Naive B cell (primary cell): ENCODE measurements at regions not wholly inside any gene's neighbourhood (a gene's known extent, or its start where the extent isn't known, plus 50 kb on each side); places are given as distances from the start of the nearest gene placed in this dataset.

Source experiments
- ATAC-seq, 2 donors: fragments of 150-1000 bp; cut with Tn5 transposase; 2 replicates each; pipeline ENCODE4 v1.10.0; 2021; ENCODE audit warnings: low read depth in 2 of 2, mild to moderate bottlenecking in 2 of 2, moderate library complexity in 2 of 2
- DNase-seq: peaks from one replicate; pipeline ENCODE4 v3.0.0; 2022
- H3K27ac Mint-ChIP-seq, 6 donors: one replicate each; pipeline ENCODE4 v1.8.0; 2020 to 2022; ENCODE audit warnings: mild to moderate bottlenecking in 6 of 6, mixed read lengths in 6 of 6, moderate library complexity in 5 of 6, inconsistent platforms in 2 of 6
- H3K27me3 Mint-ChIP-seq, 3 donors: one replicate each; pipeline ENCODE4 v1.8.0; 2021 to 2022; ENCODE audit warnings: mixed read lengths in 3 of 3, mild to moderate bottlenecking in 1 of 3
- H3K36me3 Mint-ChIP-seq, 2 donors: one replicate each; pipeline ENCODE4 v1.8.0; 2020 to 2022; ENCODE audit warnings: mixed read lengths in 2 of 2, inconsistent platforms in 1 of 2, mild to moderate bottlenecking in 1 of 2
- H3K4me1 Mint-ChIP-seq, 3 donors: one replicate each; pipeline ENCODE4 v1.8.0; 2020 to 2022; ENCODE audit warnings: mixed read lengths in 3 of 3, inconsistent platforms in 1 of 3, mild to moderate bottlenecking in 1 of 3, moderate library complexity in 1 of 3
- H3K4me3 Mint-ChIP-seq, 8 donors: one replicate each; pipeline ENCODE4 v1.8.0; 2020 to 2022; ENCODE audit warnings: mild to moderate bottlenecking in 8 of 8, mixed read lengths in 8 of 8, moderate library complexity in 8 of 8, inconsistent platforms in 2 of 8
- H3K9me3 Mint-ChIP-seq, 7 donors: one replicate each; pipeline ENCODE4 v1.8.0; 2020 to 2022; ENCODE audit warnings: mixed read lengths in 7 of 7, mild to moderate bottlenecking in 5 of 7, inconsistent platforms in 2 of 7, moderate library complexity in 1 of 7

DNA sequence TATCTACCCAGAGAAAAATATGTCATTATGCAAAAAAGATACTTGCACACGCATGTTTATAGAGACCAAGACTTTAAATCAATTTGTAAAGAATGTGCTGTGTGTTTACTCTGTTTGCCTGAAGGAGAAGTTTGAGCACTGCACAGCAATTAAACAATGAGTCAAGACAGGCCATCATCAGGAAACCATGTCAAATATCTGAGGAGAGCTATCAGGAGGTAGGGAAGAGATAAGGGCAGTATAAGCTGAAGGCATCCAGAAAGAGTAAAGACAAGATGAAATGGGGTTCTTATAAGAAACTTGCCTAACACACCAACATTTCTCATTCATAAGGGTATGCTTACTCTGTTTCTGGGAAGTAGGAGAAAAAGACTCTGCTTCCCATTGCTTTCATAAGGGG lies 405.8 kb upstream of the PTGER4 start:
- Mint-ChIP-seq H3K36me3 (no peaks in the 10 kb centered on the region), H3K27me3 (no peaks in the 10 kb centered on the region), H3K9me3 (no peaks in the 10 kb centered on the region), H3K4me1 (peaks cover 9 to 20% (median 9%) of the 10 kb centered on the region in 3 donors), H3K27ac (no peak overlapping the region), H3K4me3 (no peak overlapping the region)
- ATAC-seq (no peak), DNase-seq (no peak)

DNA sequence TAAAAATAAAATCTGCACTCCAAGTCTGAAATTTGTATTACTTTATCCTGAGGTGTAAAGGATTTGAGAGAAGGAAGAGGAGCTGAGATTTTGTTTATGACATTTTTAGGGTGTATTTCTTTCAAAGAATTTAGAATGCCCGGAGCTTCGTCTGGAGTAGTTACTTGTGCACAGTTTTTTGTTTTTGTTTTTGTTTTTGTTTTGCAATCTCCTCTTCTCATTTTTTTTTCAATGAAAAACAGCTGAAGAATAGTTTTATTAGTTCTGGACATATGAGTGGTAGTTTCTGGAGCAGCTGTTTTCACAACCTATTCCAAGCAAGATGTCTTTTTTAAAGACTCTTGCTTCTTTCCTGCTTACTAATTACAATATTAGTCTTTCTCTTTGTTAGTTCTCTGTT lies 408.2 kb upstream of the PTGER4 start:
- H3K4me3 Mint-ChIP-seq: no peak overlapping the region
- peaks cover 0 to 11% (median 0%) of the 10 kb centered on the region in 3 donors for H3K4me1 Mint-ChIP-seq
- H3K36me3 Mint-ChIP-seq: no peaks in the 10 kb centered on the region
- H3K9me3 Mint-ChIP-seq: no peaks in the 10 kb centered on the region
- ATAC-seq (no peak), DNase-seq (no peak)
- H3K27me3 Mint-ChIP-seq: no peaks in the 10 kb centered on the region
- no peak overlapping the region for H3K27ac Mint-ChIP-seq

DNA sequence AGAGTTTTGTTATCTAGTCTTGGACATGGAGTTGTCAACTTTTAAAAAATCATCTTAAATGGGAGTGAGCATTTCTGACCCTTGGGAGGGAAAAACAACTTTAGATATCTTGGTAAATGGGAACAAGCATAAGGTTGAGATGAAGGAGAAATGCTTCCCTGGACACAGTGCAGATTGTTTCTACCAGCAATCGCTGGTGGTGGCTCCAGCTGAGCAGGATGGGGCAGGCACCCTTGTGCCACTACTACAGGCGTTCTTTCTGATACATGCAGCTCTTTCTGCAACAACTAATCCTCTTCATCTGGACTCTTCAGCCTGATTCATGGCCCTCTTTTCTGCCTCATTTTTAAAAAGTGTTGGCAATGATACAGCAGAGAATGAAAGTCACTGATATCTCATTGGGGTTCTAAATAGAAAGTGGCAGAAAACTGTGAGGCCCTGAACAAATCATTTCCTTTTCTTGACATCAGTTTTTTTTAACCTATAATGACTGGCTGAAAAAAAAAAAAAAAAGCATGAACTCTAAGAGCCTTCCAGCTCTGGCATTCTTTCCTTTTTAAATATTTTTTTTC lies 409.4 kb upstream of the PTGER4 start:
- Mint-ChIP-seq H3K27ac (no peak overlapping the region), H3K4me3 (no peak overlapping the region), H3K27me3 (no peaks in the 10 kb centered on the region), H3K4me1 (peaks cover 0 to 4% (median 0%) of the 10 kb centered on the region in 3 donors), H3K36me3 (no peaks in the 10 kb centered on the region), H3K9me3 (no peaks in the 10 kb centered on the region)
- ATAC-seq (no peak), DNase-seq (no peak)

DNA sequence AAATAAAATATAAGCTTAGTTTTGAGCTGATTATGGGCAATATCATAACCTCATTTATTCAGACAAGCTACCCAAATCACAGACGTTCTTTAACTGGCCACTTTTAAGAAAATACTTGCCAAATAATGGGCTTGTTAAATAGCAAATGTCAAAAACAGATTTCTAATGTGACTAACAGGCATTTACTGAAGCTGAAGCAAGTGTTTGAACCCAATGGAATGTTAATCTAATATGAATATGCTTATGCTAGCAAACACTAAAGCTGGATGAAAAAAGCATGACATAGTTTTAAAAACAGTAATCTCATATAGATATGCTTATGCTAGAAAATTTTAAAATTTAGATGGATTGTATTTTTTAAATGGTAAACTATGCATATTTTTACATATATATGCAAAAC lies 411.6 kb upstream of the PTGER4 start:
- H3K27me3 Mint-ChIP-seq: no peaks in the 10 kb centered on the region
- no peak overlapping the region for H3K27ac Mint-ChIP-seq
- H3K4me1 Mint-ChIP-seq: no peaks in the 10 kb centered on the region
- DNase-seq (no peak), ATAC-seq (no peak)
- H3K36me3 Mint-ChIP-seq: no peaks in the 10 kb centered on the region
- no peak overlapping the region for H3K4me3 Mint-ChIP-seq
- H3K9me3 Mint-ChIP-seq: peaks cover 0 to 2% (median 0%) of the 10 kb centered on the region in 7 donors

DNA sequence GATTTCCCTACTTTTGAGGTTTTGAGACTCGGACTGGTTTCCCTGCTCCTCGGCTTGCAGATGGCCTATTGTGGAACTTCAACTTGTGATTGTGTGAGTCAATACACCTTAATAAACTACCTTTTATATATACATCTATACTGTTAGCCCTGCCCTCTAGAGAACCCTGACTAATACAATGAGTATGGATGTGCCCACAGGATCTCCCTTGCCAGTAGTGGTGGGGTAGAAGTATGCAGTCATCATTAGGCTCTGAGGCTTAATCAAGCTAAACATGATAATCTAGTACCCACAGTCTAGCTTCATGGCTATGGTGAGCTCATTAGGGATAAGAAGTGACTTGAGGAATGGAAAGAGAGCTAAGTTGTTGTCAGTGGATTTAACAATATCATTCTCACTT lies 412.8 kb upstream of the PTGER4 start:
- Mint-ChIP-seq H3K4me1 (no peaks in the 10 kb centered on the region), H3K27ac (no peak overlapping the region), H3K4me3 (no peak overlapping the region), H3K36me3 (no peaks in the 10 kb centered on the region), H3K27me3 (peaks cover 0 to 4% (median 0%) of the 10 kb centered on the region in 3 donors), H3K9me3 (peaks cover 0 to 2% (median 0%) of the 10 kb centered on the region in 7 donors)
- ATAC-seq: no peak
- DNase-seq: no peak

DNA sequence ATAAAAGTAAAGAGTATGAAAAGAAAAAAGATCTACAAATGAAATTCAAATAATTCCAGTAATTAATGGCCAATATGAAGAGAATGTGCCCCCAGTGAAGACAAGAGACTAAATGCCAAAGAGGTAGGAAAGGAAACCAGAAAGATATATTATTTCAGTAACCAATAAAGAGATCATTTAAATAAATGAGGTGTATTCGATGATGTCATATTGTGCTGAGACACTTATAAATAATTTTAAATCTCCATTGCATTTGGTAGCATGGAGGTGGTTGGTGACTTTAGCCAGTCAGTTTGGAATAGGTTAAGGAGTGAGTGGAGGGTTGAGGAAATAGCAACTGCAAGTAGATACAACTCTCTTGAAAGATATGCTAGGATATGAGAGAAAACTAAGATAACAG lies 417.7 kb upstream of the PTGER4 start:
- Mint-ChIP-seq H3K27me3 (peaks cover 0 to 4% (median 0%) of the 10 kb centered on the region in 3 donors), H3K4me3 (no peak overlapping the region), H3K36me3 (no peaks in the 10 kb centered on the region), H3K9me3 (peaks cover 0 to 5% (median 0%) of the 10 kb centered on the region in 7 donors), H3K4me1 (no peaks in the 10 kb centered on the region), H3K27ac (no peak overlapping the region)
- DNase-seq (no peak), ATAC-seq (no peak)

DNA sequence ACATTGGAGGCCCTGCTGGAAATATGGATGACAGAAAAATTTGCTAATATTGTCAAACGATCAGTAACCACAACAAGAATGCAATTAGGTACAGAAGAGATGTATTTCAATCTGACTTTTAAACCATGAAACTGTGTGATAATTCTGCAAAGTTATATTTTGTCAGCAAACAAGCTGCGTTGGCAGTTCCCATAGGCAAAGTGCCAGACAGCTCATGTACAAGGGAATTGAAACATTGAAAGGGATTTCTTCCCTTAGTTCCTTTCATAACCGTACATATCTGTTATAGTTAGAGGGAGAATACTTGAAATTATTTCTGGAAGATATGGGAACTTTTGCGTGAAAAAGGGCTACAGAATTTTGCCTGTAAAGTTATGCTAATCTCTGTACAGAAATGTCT lies 419.4 kb upstream of the PTGER4 start:
- Mint-ChIP-seq H3K9me3 (peaks cover 0 to 5% (median 0%) of the 10 kb centered on the region in 7 donors), H3K27ac (no peak overlapping the region), H3K4me1 (no peaks in the 10 kb centered on the region), H3K27me3 (peaks cover 0 to 4% (median 0%) of the 10 kb centered on the region in 3 donors), H3K36me3 (no peaks in the 10 kb centered on the region), H3K4me3 (no peak overlapping the region)
- DNase-seq (no peak), ATAC-seq (no peak)

DNA sequence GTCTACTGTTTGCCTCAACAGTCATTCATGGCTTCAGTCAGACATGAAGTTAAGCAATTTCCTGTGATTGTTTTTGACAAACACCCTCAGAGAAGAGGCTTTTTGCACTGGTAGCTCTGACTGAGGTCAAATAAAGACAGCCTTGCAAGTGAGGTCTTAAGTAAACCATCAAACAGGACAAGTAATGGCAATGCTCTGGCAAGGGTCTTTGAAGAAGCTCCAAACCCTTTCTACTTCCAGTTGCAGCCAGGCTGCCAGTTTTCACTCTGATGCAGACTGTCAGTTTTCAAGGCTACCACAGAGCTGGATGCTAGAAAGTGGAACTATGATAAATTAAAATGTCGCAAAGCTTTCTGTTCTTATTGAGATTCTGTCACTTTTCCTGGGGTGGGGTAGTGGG lies 421.5 kb upstream of the PTGER4 start:
- peaks cover 0 to 5% (median 0%) of the 10 kb centered on the region in 7 donors for H3K9me3 Mint-ChIP-seq
- no peak overlapping the region for H3K27ac Mint-ChIP-seq
- H3K4me1 Mint-ChIP-seq: no peaks in the 10 kb centered on the region
- DNase-seq (no peak), ATAC-seq (no peak)
- H3K4me3 Mint-ChIP-seq: no peak overlapping the region
- no peaks in the 10 kb centered on the region for H3K36me3 Mint-ChIP-seq
- H3K27me3 Mint-ChIP-seq: peaks cover 0 to 4% (median 0%) of the 10 kb centered on the region in 3 donors

DNA sequence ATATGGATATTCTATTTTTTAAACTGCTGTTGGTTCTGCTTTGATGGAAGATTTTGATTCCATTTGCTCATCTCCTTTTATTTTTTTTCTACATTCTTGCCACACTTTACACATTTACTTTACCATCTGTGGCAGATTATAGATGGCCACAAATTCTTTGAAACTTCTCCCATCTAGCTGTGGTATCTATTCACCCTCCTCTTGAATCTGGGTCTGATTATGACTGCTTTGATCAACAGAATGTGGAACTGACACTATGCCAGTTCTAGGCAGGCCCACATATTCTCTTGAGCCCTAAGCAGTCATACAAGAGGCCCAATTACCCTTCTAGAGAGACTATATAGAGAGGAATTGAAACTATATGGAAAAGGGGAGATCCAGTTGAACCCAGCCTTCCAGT lies 439.0 kb upstream of the PTGER4 start:
- H3K27ac Mint-ChIP-seq: no peak overlapping the region
- H3K9me3 Mint-ChIP-seq: peaks cover 0 to 13% (median 5%) of the 10 kb centered on the region in 7 donors
- ATAC-seq (no peak), DNase-seq (no peak)
- H3K4me3 Mint-ChIP-seq: no peak overlapping the region
- no peaks in the 10 kb centered on the region for H3K4me1 Mint-ChIP-seq
- peaks cover 0 to 7% of the 10 kb centered on the region in 2 donors for H3K36me3 Mint-ChIP-seq
- peaks cover 0 to 9% (median 8%) of the 10 kb centered on the region in 3 donors for H3K27me3 Mint-ChIP-seq

DNA sequence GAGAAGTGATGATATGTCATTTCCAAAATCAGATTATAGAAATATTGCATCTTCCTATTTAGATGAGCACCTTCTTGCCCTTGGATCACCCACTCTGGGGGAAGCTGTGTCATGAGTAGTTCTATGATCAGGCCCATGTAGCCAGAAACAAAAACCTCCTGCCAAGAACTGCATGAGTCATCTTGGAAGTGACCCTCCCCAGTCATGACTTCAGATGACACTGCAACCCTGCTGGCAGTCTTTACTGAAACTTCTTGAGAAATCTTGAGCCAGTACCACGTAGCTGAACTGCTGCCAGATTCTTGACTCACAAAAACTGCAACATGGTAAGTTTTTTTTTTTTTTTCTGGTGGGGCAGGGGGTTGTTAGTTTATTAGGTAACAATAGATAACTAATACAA lies 439.6 kb upstream of the PTGER4 start:
- no peak overlapping the region for H3K4me3 Mint-ChIP-seq
- H3K36me3 Mint-ChIP-seq: peaks cover 0 to 7% of the 10 kb centered on the region in 2 donors
- H3K9me3 Mint-ChIP-seq: peaks cover 0 to 13% (median 5%) of the 10 kb centered on the region in 7 donors
- no peaks in the 10 kb centered on the region for H3K4me1 Mint-ChIP-seq
- no peak overlapping the region for H3K27ac Mint-ChIP-seq
- DNase-seq: no peak
- peaks cover 0 to 9% (median 8%) of the 10 kb centered on the region in 3 donors for H3K27me3 Mint-ChIP-seq
- no peak for ATAC-seq

DNA sequence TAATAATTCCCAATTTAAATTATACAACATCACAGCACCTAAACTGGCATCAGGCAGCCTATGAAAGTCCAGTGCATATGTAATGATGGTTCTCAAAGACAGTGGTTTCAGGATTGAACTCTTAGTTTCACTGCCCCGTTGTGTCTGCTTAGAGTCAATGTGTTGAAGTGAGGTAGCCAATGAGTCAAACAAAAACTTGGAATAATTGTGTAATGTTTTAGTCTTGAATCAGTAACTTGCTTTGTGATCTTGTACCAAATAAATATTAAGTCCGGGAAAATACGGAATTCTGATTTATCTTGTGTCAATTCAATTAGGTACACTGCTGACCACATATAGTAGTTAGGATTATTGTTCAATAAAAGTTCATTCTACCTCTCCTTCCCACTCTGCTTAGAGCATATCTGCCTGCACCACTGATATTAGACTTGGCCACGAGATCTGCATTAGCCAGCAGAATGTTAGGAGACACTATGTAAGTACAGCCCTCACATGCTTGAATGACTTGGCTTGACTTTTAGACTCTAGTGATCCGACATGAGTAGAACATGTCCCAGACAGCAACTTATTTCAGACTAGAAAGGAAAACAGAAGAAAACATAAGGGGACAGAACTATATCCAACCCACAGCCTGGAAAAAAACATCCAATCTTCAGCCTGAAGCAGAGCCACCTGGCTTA lies 441.5 kb upstream of the PTGER4 start:
- H3K27me3 Mint-ChIP-seq: peaks cover 0 to 4% (median 1%) of the 10 kb centered on the region in 3 donors
- DNase-seq (no peak), ATAC-seq (no peak)
- H3K9me3 Mint-ChIP-seq: peaks cover 0 to 13% (median 5%) of the 10 kb centered on the region in 7 donors
- H3K4me1 Mint-ChIP-seq: no peaks in the 10 kb centered on the region
- no peak overlapping the region for H3K27ac Mint-ChIP-seq
- peaks cover under 1 to 7% of the 10 kb centered on the region in 2 donors for H3K36me3 Mint-ChIP-seq
- H3K4me3 Mint-ChIP-seq: no peak overlapping the region

DNA sequence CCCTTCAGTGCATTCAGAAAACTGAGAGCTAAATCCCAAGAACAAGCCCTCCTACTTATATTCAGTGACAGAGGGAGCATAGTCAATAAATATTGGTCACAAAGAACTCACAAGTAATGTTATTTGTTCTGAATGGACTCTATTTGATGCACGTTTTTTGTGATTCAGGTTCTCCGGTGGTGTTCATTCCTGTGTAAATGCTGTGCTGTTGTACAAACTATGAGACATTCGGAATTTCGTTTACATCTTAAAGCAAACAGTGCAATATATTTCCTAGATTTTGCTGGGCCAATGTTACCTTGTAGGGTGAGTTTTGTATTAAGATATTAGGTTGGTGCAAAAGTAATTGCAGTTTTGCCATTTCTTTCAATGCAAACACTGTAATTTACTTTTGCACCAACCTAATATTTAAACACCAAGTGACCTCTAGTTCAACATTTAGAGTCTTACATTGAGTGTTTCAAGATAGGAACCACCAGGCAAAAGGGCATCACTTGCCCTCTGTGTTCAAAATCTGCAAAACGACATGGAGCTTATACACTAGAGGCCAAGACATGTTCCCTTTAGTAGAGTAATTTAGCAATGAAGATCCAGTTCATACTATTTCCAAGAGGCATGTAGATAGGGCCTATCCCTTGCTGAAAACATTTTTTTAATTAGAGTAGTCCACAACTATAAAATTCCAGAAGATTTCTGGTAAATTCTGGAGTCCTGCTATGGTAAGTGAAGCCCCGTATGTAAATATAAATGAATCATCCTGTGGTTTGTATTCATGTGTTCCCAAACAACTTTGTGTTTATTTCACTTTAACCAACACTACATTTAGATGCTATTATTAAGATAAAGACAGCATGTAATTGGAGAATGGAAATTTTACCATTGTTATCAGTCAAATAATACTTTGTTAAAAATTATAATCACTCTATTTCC lies 444.0 kb upstream of the PTGER4 start:
- H3K36me3 Mint-ChIP-seq: peaks cover 3 to 4% of the 10 kb centered on the region in 2 donors
- no peaks in the 10 kb centered on the region for H3K4me1 Mint-ChIP-seq
- no peak overlapping the region for H3K27ac Mint-ChIP-seq
- H3K27me3 Mint-ChIP-seq: no peaks in the 10 kb centered on the region
- DNase-seq (no peak), ATAC-seq (no peak)
- no peak overlapping the region for H3K4me3 Mint-ChIP-seq
- H3K9me3 Mint-ChIP-seq: peaks cover 0 to 11% (median 4%) of the 10 kb centered on the region in 7 donors

DNA sequence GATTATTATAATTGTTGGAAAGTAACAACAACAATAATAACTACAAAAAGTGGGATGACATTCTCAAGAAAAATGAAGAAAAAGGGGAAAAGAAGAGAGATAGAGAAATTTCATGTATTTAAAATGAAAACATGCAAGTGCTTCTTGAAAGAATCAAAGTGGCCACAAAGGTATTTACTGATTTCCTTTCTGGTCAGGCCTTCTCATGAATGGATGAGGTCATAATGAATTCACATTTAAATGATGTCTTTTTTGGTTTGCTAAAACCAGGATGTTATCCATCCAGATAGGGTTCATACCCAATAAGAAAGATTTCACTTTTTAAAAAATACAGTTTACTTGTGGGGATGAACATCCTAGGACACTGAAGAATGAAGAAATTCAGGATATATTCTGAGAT lies 446.4 kb upstream of the PTGER4 start:
- no peaks in the 10 kb centered on the region for H3K4me1 Mint-ChIP-seq
- H3K27me3 Mint-ChIP-seq: peaks cover 0 to 11% (median 0%) of the 10 kb centered on the region in 3 donors
- ATAC-seq (no peak), DNase-seq (no peak)
- H3K27ac Mint-ChIP-seq: peak overlapping the region in 1 of 6 donors; percentile 29
- H3K36me3 Mint-ChIP-seq: peaks cover 0 to 3% of the 10 kb centered on the region in 2 donors
- H3K4me3 Mint-ChIP-seq: no peak overlapping the region
- no peaks in the 10 kb centered on the region for H3K9me3 Mint-ChIP-seq
